IMR-90 (cell line): ENCODE measurements at regions not wholly inside any gene's neighbourhood (a gene's known extent, or its start where the extent isn't known, plus 50 kb on each side); places are given as distances from the start of the nearest gene placed in this dataset.

Experiments used
- CHD1 ChIP-seq: IDR thresholded peaks from 2 replicates; pipeline ENCODE4 v1.6.1; 2012; ENCODE audit warnings: low read depth, low read length, improper control_type of control experiment
- FOS ChIP-seq: fragments of 150-350 bp; IDR thresholded peaks from 2 replicates; pipeline ENCODE4 v1.6.1; 2016; ENCODE audit warnings: low read depth, low read length
- MAFK ChIP-seq: IDR thresholded peaks from 2 replicates; pipeline ENCODE4 v1.6.1; 2012; ENCODE audit warnings: low read depth, low read length, improper control_type of control experiment
- NFE2L2 ChIP-seq: fragments of 150-350 bp; IDR thresholded peaks from 2 replicates; pipeline ENCODE4 v1.6.1; 2016; ENCODE audit warnings: low read depth, mild to moderate bottlenecking, low read length
- POLR2A ChIP-seq: IDR thresholded peaks from 2 replicates; pipeline ENCODE4 v1.6.1; 2012; ENCODE audit warnings: mild to moderate bottlenecking, low read depth, low read length
- RAD21 ChIP-seq: IDR thresholded peaks from 2 replicates; pipeline ENCODE4 v1.6.1; 2012; ENCODE audit warnings: low read length, improper control_type of control experiment
- RCOR1 ChIP-seq: IDR thresholded peaks from 2 replicates; pipeline ENCODE4 v1.6.1; 2012; ENCODE audit warnings: mild to moderate bottlenecking, low read length, improper control_type of control experiment; ENCODE audit not compliant: insufficient replicate concordance
- USF2 ChIP-seq: fragments of 150-350 bp; IDR thresholded peaks from 2 replicates; pipeline ENCODE4 v1.6.1; 2017; ENCODE audit warnings: mild to moderate bottlenecking, antibody characterized with exemption, low read length, low read depth
- TF ChIP-seq, protein P1 (sequence below): conservative IDR thresholded peaks from 2 replicates; pipeline ENCODE4 v1.5.1; 2012; ENCODE audit warnings: mild to moderate bottlenecking, low read depth, low read length, improper control_type of control experiment

GRCh38 chr6:14763139-14763538, 482.7 kb upstream of the JARID2 start:
- TF ChIP-seq POLR2A, result no peak
- TF ChIP-seq, protein P1, sequence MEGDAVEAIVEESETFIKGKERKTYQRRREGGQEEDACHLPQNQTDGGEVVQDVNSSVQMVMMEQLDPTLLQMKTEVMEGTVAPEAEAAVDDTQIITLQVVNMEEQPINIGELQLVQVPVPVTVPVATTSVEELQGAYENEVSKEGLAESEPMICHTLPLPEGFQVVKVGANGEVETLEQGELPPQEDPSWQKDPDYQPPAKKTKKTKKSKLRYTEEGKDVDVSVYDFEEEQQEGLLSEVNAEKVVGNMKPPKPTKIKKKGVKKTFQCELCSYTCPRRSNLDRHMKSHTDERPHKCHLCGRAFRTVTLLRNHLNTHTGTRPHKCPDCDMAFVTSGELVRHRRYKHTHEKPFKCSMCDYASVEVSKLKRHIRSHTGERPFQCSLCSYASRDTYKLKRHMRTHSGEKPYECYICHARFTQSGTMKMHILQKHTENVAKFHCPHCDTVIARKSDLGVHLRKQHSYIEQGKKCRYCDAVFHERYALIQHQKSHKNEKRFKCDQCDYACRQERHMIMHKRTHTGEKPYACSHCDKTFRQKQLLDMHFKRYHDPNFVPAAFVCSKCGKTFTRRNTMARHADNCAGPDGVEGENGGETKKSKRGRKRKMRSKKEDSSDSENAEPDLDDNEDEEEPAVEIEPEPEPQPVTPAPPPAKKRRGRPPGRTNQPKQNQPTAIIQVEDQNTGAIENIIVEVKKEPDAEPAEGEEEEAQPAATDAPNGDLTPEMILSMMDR, result no peak
- no peak for TF ChIP-seq RCOR1
- no peak for TF ChIP-seq MAFK
- peak; percentile 83 for TF ChIP-seq FOS
- peak; percentile 7; the same call in 1 of the 2 replicates for TF ChIP-seq RAD21
- no peak for TF ChIP-seq USF2
- TF ChIP-seq CHD1, result no peak
- TF ChIP-seq NFE2L2, result no peak
